Spinal cord (tissue), 9 donors: ENCODE measurements at regions not wholly inside any gene's neighbourhood (a gene's known extent, or its start where the extent isn't known, plus 50 kb on each side); places are given as distances from the start of the nearest gene placed in this dataset.
A peak's percentile ranks its signal among the peaks of the same experiment; 100 is the strongest.

Source experiments
- DNase-seq, 6 donors: peaks; one replicate each; pipeline versions ENCODE4 v3.0.0 to v3.0.0-alpha.2; 2013 to 2015; ENCODE audit warnings: low spot score in 6 of 6, low read depth in 4 of 6
- H3K27ac ChIP-seq: one replicate; pipeline ENCODE4 v1.5.1; 2013; ENCODE audit warnings: low read depth, low read length, control low read depth
- H3K27me3 ChIP-seq: one replicate; pipeline ENCODE4 v1.6.1; 2013; ENCODE audit warnings: low read length; ENCODE audit not compliant: control insufficient read depth, insufficient read depth
- H3K36me3 ChIP-seq: one replicate; pipeline ENCODE4 v1.6.1; 2013; ENCODE audit warnings: low read length; ENCODE audit not compliant: control insufficient read depth, insufficient read depth
- H3K4me1 ChIP-seq: one replicate; pipeline ENCODE4 v1.6.1; 2013; ENCODE audit warnings: low read length; ENCODE audit not compliant: control insufficient read depth, insufficient read depth
- H3K4me3 ChIP-seq: one replicate; pipeline ENCODE4 v1.5.1; 2013; ENCODE audit warnings: low read depth, low read length, control low read depth
- H3K9me3 ChIP-seq: one replicate; pipeline ENCODE4 v1.6.1; 2013; ENCODE audit warnings: low read length; ENCODE audit not compliant: control insufficient read depth, insufficient read depth
- WGBS: methylation state at CpG from one replicate; pipeline ENCODE4 v1.1.5; 2013; ENCODE audit warnings: missing lambda C conversion rate; ENCODE audit not compliant: insufficient coverage; 5-methylcytosine and 5-hydroxymethylcytosine counted together
- donor health status: healthy.

- no peaks in the 10 kb centered on the region for H3K9me3 ChIP-seq
- H3K27me3 ChIP-seq = no peaks in the 10 kb centered on the region
- no CpG with 5 or more reads among the region's 1 CpG for WGBS
- H3K27ac ChIP-seq = no peak overlapping the region
- no peak for DNase-seq
- no peak overlapping the region for H3K4me3 ChIP-seq
- no peaks in the 10 kb centered on the region for H3K36me3 ChIP-seq
- H3K4me1 ChIP-seq = no peaks in the 10 kb centered on the region
These were observed 502.1 kb downstream of the DMAC1 start for GRCh38 chr9:7297521-7297920.

- Histone ChIP-seq H3K36me3 (no peaks in the 10 kb centered on the region), H3K4me1 (no peaks in the 10 kb centered on the region), H3K27me3 (no peaks in the 10 kb centered on the region), H3K9me3 (no peaks in the 10 kb centered on the region), H3K27ac (no peak overlapping the region), H3K4me3 (no peak overlapping the region)
- DNase-seq = no peak
- no CpG with 5 or more reads among the region's 1 CpG for WGBS
These were observed 506.5 kb downstream of the DMAC1 start for GRCh38 chr9:7293091-7293490.

DNA sequence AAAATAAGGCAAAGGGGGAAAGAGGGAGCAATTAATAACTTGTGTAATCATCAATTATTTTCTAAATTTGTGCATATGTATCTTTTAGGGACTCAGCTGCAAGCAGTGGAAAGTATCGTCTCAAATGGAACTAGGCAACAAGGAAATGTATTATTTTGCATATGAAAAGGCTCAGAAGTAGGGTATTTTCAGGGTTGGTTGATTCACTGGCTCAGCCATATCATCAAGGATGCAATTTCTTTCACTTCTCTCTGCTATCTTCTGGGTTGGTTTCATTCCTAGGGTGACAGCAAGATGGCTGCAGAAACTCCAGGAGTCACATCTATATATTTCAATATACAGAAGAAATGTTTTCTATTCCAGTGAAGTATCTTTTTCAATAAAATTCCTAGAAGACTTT is 509.8 kb downstream of the DMAC1 start:
- DNase-seq = no peak
- H3K9me3 ChIP-seq = no peaks in the 10 kb centered on the region
- no peaks in the 10 kb centered on the region for H3K27me3 ChIP-seq
- no CpG with 5 or more reads among the region's 1 CpG for WGBS
- no peak overlapping the region for H3K27ac ChIP-seq
- no peak overlapping the region for H3K4me3 ChIP-seq
- H3K4me1 ChIP-seq = peaks cover 3% of the 10 kb centered on the region
- no peaks in the 10 kb centered on the region for H3K36me3 ChIP-seq

DNA sequence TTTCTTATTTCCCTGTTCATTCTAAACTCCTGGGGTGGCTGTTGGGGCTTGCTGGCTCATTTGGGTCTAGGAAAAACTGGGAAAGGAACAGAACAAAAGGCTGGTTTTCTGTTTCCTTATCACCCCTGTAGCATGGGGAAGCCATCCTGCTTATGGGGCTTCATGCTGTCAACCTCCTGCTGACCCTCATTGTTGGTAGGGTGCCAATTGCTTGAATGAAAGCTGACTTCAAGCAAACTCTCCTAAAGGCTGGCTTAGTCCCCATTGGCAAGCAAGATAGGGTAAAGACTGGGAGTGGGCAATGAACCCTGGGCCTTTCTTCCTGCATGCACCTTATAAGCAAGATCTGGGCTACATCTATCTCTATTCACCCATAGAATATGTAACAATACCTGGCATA is 511.6 kb downstream of the DMAC1 start:
- no peaks in the 10 kb centered on the region for H3K27me3 ChIP-seq
- H3K9me3 ChIP-seq = no peaks in the 10 kb centered on the region
- DNase-seq = peak in 2 of 6 donors; percentile 12 to 40

GRCh38 chr9:7287065-7287464 is 512.5 kb downstream of the DMAC1 start:
- H3K27ac ChIP-seq = no peak overlapping the region
- H3K9me3 ChIP-seq = no peaks in the 10 kb centered on the region
- peak in 1 of 6 donors; percentile 76 for DNase-seq
- no peaks in the 10 kb centered on the region for H3K36me3 ChIP-seq
- no peaks in the 10 kb centered on the region for H3K27me3 ChIP-seq
- peaks cover 3% of the 10 kb centered on the region for H3K4me1 ChIP-seq
- WGBS = 50% methylated on average over 3 of the region's 4 CpGs
- H3K4me3 ChIP-seq = no peak overlapping the region

More for the DNA sequence above, 511.6 kb downstream of the DMAC1 start:
- no peak overlapping the region for H3K4me3 ChIP-seq
- no peak overlapping the region for H3K27ac ChIP-seq
- H3K4me1 ChIP-seq = peaks cover 3% of the 10 kb centered on the region
- no peaks in the 10 kb centered on the region for H3K36me3 ChIP-seq

DNA sequence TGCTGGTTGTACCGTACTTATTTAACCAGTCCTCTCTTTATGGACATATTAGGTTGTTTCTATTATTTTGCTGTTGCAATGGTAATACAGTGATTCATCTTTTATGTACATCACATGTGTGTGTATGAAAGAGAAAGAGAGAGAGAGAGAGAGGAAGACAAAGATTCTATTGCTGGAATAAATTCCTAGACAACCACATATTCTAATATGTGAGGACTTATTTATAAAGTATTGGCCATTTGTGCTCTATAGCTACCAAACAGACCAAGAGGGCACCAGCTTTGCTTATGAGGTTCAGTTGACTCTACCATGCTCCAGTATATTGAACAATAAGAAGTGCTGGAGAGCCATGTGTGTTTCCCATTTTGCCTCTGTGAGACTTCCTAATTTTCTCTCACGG is 513.5 kb downstream of the DMAC1 start:
- no peak for DNase-seq
- Histone ChIP-seq H3K4me1 (peaks cover 3% of the 10 kb centered on the region), H3K27me3 (no peaks in the 10 kb centered on the region), H3K36me3 (no peaks in the 10 kb centered on the region), H3K9me3 (no peaks in the 10 kb centered on the region), H3K27ac (no peak overlapping the region), H3K4me3 (no peak overlapping the region)
- no CpG with 5 or more reads among the region's 2 CpGs for WGBS

DNA sequence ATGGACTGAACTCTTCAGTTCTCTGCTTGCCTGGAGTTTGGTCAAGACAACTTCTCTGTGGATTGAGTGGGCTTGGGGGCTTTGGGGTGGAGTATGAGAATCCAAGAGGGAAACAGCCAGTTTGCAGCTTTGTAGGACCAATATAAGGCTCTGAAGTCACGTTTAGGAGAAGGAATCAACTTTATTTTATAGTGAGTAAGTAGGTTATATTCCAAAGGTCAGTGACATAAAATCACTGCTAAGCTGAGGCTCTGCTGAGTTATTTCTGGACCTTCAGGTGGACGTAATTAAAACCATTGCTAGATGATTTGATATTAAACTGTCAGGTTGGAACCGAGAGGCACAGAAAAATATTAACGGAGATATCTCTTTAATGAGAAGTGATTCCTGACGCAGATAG is 514.4 kb downstream of the DMAC1 start:
- Histone ChIP-seq H3K36me3 (no peaks in the 10 kb centered on the region), H3K9me3 (no peaks in the 10 kb centered on the region), H3K27ac (no peak overlapping the region), H3K27me3 (no peaks in the 10 kb centered on the region), H3K4me3 (no peak overlapping the region), H3K4me1 (peaks cover 3% of the 10 kb centered on the region)
- WGBS = 86% methylated on average over 5 of the region's 5 CpGs
- DNase-seq = no peak

- no CpG with 5 or more reads among the region's 2 CpGs for WGBS
- H3K27ac ChIP-seq = no peak overlapping the region
- no peaks in the 10 kb centered on the region for H3K36me3 ChIP-seq
- peaks cover 3% of the 10 kb centered on the region for H3K4me1 ChIP-seq
- no peak for DNase-seq
- H3K27me3 ChIP-seq = no peaks in the 10 kb centered on the region
- H3K4me3 ChIP-seq = no peak overlapping the region
- H3K9me3 ChIP-seq = no peaks in the 10 kb centered on the region
These were observed 515.1 kb downstream of the DMAC1 start for GRCh38 chr9:7284517-7284916.

DNA sequence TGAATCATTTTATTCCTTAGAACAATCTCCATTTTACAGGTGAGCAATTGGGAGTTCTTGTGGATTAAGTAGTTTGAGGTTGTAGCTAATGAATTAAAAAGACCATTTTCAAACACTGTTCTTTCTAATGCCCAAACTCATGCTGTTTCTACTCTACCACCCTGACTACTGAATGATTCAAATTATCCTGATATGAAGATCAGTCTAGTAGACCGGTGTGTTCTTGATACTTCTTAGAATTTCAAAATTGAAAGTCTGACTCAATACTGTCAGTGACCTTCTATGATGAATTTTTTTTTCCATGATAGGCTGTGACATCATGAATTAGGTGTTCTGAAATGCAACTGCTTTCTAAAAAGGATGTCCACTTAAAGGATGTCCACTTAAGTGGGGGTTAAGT is 515.5 kb downstream of the DMAC1 start:
- H3K4me1 ChIP-seq = peaks cover 3% of the 10 kb centered on the region
- H3K27me3 ChIP-seq = no peaks in the 10 kb centered on the region
- no CpG with 5 or more reads among the region's 1 CpG for WGBS
- DNase-seq = no peak
- no peaks in the 10 kb centered on the region for H3K36me3 ChIP-seq
- no peak overlapping the region for H3K4me3 ChIP-seq
- no peaks in the 10 kb centered on the region for H3K9me3 ChIP-seq
- no peak overlapping the region for H3K27ac ChIP-seq

GRCh38 chr9:7273575-7273974 is 515.8 kb downstream of the KDM4C start:
- no peaks in the 10 kb centered on the region for H3K36me3 ChIP-seq
- no peak overlapping the region for H3K27ac ChIP-seq
- peak in 2 of 6 donors; percentile 55 to 79 for DNase-seq

More at GRCh38 chr9:7273575-7273974, 515.8 kb downstream of the KDM4C start:
- H3K27me3 ChIP-seq = peaks cover 4% of the 10 kb centered on the region
- no peaks in the 10 kb centered on the region for H3K4me1 ChIP-seq
- H3K4me3 ChIP-seq = no peak overlapping the region
- no peaks in the 10 kb centered on the region for H3K9me3 ChIP-seq
- WGBS = 31% methylated on average over 2 of the region's 5 CpGs
